Activated naive CD4-positive, alpha-beta T cell treated with anti-CD3 and anti-CD28 coated beads for 36 hours (primary cell): ENCODE measurements at regions not wholly inside any gene's neighbourhood (a gene's known extent, or its start where the extent isn't known, plus 50 kb on each side); places are given as distances from the start of the nearest gene placed in this dataset.

Experiments used
- CTCF ChIA-PET: fragments of 350-600 bp; sonication (Branson Sonifier 250); formaldehyde crosslinking; loops from one replicate; lab custom pipeline; 2021; ENCODE audit warnings: antibody characterized with exemption; lab: Charles Lee
- DNase-seq: peaks from one replicate; pipeline ENCODE4 v3.0.0-alpha.2; 2020
- H3K27ac Mint-ChIP-seq: one replicate; pipeline ENCODE4 v1.8.0; 2021; ENCODE audit warnings: mild to moderate bottlenecking, mixed read lengths
- H3K27me3 Mint-ChIP-seq: one replicate; pipeline ENCODE4 v1.8.0; 2021; ENCODE audit warnings: low read depth, mixed read lengths
- H3K36me3 Mint-ChIP-seq: one replicate; pipeline ENCODE4 v1.8.0; 2021; ENCODE audit warnings: low read depth, mixed read lengths
- H3K4me1 Mint-ChIP-seq: one replicate; pipeline ENCODE4 v1.8.0; 2021; ENCODE audit warnings: low read depth, mixed read lengths
- H3K4me3 Mint-ChIP-seq: one replicate; pipeline ENCODE4 v1.8.0; 2021; ENCODE audit warnings: mild to moderate bottlenecking, moderate library complexity, mixed read lengths
- H3K9me3 Mint-ChIP-seq: one replicate; pipeline ENCODE4 v1.8.0; 2021; ENCODE audit warnings: mixed read lengths
- intact Hi-C: fragments of 100-400 bp; cut with micrococcal nuclease; formaldehyde crosslinking; loops from one replicate; pipeline ENCODE4 v1.15.1; 2023

DNA sequence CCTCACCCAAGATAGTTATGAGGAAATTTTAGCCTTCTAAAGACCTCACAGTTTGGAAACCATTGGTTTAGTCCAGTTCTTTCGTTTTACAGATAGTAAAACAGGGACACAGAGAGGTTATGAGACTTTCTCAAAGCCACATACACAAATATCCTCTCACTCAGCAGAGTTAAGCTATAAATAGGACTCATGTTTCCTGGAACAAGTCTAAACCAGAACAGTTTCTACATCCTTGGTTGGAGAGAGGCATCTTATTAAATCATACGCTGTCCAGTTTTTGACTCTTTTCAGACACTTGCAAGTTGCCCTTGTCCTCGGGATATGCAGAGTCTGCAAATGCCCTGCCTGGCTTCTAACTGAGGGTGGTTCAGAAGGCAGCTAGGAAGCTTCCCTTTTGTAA is 462.1 kb upstream of the DEPDC1 start:
- no peak for DNase-seq
- H3K4me1 Mint-ChIP-seq = no peaks in the 10 kb centered on the region
- no peaks in the 10 kb centered on the region for H3K9me3 Mint-ChIP-seq
- H3K27ac Mint-ChIP-seq = no peak overlapping the region
- no peak overlapping the region for H3K4me3 Mint-ChIP-seq
- no peaks in the 10 kb centered on the region for H3K36me3 Mint-ChIP-seq
- intact Hi-C loops = no loop called here
- no peaks in the 10 kb centered on the region for H3K27me3 Mint-ChIP-seq
- CTCF ChIA-PET = no interaction called here

DNA sequence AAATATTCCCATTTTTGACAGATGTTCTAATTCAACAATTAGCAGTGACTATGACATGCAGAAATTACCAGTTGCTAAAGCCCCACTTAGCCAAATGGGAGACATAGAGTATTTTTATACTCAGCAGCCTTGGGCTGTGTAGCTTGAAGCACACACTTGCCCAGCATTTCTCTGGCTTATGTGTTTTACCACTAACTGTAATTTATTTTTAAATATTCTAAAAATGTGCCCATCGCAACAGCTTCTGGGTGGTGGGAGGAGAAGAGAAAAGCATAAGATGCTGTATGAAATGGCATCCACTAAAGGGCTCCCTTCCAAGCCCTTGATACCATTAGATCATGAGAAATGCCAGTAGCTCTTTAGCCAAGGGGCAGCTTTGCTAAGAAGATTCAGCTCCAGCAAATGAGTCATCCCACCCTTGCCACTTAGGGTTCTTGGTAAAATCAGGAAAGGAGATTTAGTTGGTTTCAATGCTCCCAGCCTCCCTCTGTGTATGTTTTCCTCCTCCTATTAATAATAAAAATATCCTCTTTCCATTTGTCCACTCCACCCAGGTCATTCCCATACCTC is 462.7 kb upstream of the DEPDC1 start:
- no peak overlapping the region for H3K27ac Mint-ChIP-seq
- intact Hi-C loops = no loop called here
- DNase-seq = no peak
- no peak overlapping the region for H3K4me3 Mint-ChIP-seq
- no peaks in the 10 kb centered on the region for H3K9me3 Mint-ChIP-seq
- CTCF ChIA-PET = no interaction called here
- H3K27me3 Mint-ChIP-seq = no peaks in the 10 kb centered on the region
- no peaks in the 10 kb centered on the region for H3K4me1 Mint-ChIP-seq
- no peaks in the 10 kb centered on the region for H3K36me3 Mint-ChIP-seq

DNA sequence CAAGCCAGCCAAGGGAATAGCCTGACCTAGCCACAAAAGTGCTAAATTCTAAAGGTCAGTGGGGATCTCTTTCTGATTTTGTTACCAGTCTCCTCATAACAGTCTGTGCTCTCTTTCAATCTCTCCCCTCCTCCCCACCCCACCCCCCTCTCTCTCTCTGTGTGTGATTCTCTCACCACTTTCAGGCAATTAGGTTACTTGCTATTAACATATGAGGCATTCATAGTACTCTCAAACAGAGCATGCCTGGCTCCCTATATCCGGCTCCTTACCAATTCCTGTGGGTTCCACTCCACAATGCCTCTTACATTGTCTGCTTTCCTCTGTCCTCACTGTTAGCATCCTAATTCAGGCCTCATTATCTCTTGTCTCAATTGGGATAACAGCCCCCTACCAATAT is 464.3 kb upstream of the DEPDC1 start:
- no peaks in the 10 kb centered on the region for H3K4me1 Mint-ChIP-seq
- intact Hi-C loops = no loop called here
- H3K27me3 Mint-ChIP-seq = no peaks in the 10 kb centered on the region
- DNase-seq = no peak
- no peak overlapping the region for H3K4me3 Mint-ChIP-seq
- H3K27ac Mint-ChIP-seq = no peak overlapping the region
- H3K36me3 Mint-ChIP-seq = no peaks in the 10 kb centered on the region
- CTCF ChIA-PET = no interaction called here
- H3K9me3 Mint-ChIP-seq = no peaks in the 10 kb centered on the region

DNA sequence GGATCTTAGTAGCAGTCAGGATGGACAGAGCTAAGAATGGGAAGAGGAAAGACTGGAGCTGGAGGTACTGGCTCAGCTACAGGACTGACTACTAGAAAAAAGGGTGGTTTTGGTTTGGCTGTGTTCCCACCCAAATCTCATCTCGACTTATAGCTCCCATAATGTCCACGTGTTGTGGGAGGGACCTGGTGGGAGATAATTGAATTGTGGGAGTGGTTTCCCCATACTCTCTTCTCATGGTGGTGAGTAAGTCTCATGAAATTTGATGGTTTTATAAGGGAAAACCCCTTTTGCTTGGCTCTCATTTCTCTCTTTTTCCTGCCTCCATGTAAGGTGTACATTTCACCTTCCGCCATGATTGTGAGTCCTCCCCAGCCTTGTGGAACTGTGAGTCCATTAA is 466.5 kb upstream of the DEPDC1 start:
- no peak overlapping the region for H3K27ac Mint-ChIP-seq
- no peaks in the 10 kb centered on the region for H3K9me3 Mint-ChIP-seq
- CTCF ChIA-PET = no interaction called here
- no peak for DNase-seq
- H3K36me3 Mint-ChIP-seq = no peaks in the 10 kb centered on the region
- no peaks in the 10 kb centered on the region for H3K4me1 Mint-ChIP-seq
- no peak overlapping the region for H3K4me3 Mint-ChIP-seq
- H3K27me3 Mint-ChIP-seq = no peaks in the 10 kb centered on the region
- intact Hi-C loops = no loop called here

DNA sequence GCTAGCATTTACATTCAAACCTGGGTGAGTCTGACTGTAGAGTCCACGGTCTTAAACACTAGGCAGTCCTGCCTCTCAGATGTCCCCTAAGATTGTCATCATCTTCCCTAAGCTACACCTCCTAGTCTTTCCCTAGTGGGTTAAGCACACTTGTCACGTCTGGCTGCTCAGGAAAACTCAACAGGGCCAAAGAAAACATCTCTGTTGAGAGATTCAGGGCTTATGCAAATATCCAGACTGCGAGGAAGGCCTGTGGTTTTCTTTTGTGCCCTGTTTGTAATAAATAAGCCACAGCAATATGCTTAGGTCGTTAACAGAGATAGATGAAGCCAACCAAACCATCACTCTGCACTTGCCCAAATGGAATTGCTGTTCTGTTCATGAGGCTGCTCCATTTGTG is 472.6 kb upstream of the DEPDC1 start:
- intact Hi-C loops = no loop called here
- H3K27ac Mint-ChIP-seq = no peak overlapping the region
- no peaks in the 10 kb centered on the region for H3K4me1 Mint-ChIP-seq
- no peaks in the 10 kb centered on the region for H3K36me3 Mint-ChIP-seq
- H3K27me3 Mint-ChIP-seq = no peaks in the 10 kb centered on the region
- no peak overlapping the region for H3K4me3 Mint-ChIP-seq
- H3K9me3 Mint-ChIP-seq = peaks cover 3% of the 10 kb centered on the region
- DNase-seq = no peak
- CTCF ChIA-PET = no interaction called here

DNA sequence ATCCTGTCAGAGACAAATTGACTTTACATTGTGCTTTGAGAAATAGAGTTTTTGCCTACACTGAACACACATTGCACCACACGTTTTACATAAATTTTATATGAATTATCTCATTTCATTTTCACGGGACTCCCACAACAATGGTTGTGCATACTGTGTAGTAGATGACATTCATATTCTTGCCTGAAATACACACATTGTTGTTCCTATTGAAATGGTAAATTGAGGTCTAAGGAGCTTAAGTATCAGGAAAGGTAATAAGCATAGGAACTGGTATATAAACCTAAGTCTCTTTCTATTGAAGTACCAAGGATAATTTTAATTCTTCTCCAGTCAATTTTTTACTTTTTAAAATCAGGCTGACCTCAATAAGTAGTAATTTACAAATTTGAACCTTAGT is 473.7 kb upstream of the DEPDC1 start:
- intact Hi-C loops = no loop called here
- no peak overlapping the region for H3K4me3 Mint-ChIP-seq
- CTCF ChIA-PET = no interaction called here
- H3K4me1 Mint-ChIP-seq = no peaks in the 10 kb centered on the region
- no peak for DNase-seq
- no peaks in the 10 kb centered on the region for H3K27me3 Mint-ChIP-seq
- peaks cover 3% of the 10 kb centered on the region for H3K9me3 Mint-ChIP-seq
- no peaks in the 10 kb centered on the region for H3K36me3 Mint-ChIP-seq
- H3K27ac Mint-ChIP-seq = no peak overlapping the region

DNA sequence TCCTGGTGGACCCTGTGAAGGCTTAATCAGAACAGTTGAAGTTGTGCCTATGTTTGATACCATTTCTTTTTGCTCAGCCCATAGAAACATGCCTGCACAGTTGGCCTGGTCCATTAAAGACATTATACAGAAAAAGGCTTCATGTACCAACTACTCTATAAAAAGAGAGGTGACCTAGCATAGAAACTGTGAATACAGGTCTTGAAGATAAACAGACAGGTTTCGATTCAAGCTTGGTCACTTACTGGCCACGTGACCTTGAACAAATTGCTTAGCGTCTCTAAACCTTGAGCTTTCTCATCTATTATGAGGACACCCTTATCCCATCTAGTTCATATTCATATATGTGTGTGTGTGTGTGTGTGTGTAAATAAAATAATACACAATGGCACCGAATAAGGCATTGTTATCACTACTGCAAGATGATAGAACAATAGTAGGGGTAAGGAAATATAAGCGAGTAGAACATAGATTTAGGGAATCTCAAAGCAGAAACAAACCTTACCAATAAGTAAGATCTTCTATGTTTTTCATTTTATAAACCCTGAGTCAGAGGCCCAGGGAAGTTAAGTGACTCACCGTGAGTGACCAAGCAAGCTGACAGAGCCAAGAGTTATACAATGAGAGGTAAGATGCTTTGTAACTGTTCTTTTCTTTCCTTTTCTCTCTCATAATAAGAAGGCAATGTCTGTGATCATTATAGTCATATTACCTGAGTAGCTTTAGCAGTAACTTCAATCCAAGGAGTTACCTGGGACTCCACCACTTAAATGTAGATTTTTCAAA is 476.8 kb upstream of the DEPDC1 start:
- Mint-ChIP-seq H3K27ac (no peak overlapping the region), H3K27me3 (no peaks in the 10 kb centered on the region), H3K4me1 (no peaks in the 10 kb centered on the region), H3K4me3 (no peak overlapping the region), H3K36me3 (no peaks in the 10 kb centered on the region), H3K9me3 (peaks cover 4% of the 10 kb centered on the region)
- intact Hi-C loops = no loop called here
- CTCF ChIA-PET = no interaction called here
- no peak for DNase-seq

DNA sequence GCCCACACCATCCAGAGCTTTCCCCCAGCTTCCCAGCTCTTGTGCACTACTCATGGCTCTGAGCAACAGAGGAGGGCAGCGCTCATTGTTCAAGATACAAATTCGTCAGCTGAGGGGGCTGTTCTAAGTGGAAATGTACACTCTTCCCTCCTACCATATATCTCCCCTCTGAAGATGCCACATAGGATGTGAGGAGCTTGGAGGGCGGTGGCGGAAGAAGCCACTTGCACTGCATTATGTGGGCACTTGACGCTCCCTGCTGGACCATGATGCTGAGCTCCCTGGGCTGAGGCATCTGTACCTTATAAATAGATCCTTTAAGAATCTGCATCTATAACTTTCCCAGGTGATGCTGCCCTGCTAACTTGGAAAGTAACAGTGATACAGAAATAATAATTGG is 477.6 kb upstream of the DEPDC1 start:
- no peak overlapping the region for H3K4me3 Mint-ChIP-seq
- intact Hi-C loops = no loop called here
- CTCF ChIA-PET = interaction anchor here (0.6 kb wide), 1 partner anchor 432 kb away, joined by 3 read pairs; no protein-coding TSS in a partner anchor

DNA sequence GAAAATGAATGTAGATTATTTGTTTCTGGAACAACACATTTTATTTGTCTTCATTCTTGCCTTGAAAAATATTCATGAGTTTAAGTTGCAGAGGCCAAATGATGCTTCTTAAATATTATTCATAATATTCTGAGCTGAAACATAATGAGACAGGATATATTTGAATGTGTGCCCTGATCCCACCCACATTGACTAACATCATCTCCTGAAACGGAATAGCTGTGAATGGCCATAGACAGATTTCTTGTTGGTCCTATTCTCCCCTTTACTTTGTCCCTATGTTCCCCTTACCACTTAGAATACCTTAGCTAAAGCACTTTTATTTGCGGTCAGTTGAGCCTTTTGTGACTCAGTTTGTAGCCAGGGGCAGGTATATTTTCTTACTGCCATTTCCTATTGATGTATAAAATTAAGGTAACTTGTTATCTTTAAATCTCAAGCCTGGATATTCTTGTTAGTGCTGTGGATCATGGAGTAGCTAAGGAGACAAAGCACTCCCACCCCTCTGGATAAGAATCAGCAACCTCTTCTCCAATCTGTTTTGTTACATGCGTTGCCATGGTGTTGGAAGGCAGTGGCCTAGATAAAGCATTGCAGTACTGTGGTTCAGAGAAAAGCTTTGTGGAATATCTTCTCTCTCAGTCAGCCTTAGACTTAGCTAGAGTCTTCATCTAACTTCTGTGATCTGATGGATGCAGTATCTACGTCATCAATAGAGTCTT is 478.5 kb upstream of the DEPDC1 start:
- intact Hi-C loops = no loop called here
- H3K4me3 Mint-ChIP-seq = no peak overlapping the region
- peaks cover 2% of the 10 kb centered on the region for H3K9me3 Mint-ChIP-seq
- no peaks in the 10 kb centered on the region for H3K4me1 Mint-ChIP-seq
- no peaks in the 10 kb centered on the region for H3K27me3 Mint-ChIP-seq
- no peaks in the 10 kb centered on the region for H3K36me3 Mint-ChIP-seq
- no peak for DNase-seq
- H3K27ac Mint-ChIP-seq = no peak overlapping the region
- CTCF ChIA-PET = no interaction called here

More for the DNA sequence above, 477.6 kb upstream of the DEPDC1 start:
- Mint-ChIP-seq H3K4me1 (no peaks in the 10 kb centered on the region), H3K9me3 (peaks cover 2% of the 10 kb centered on the region), H3K27ac (no peak overlapping the region), H3K27me3 (no peaks in the 10 kb centered on the region), H3K36me3 (no peaks in the 10 kb centered on the region)
- DNase-seq = no peak

DNA sequence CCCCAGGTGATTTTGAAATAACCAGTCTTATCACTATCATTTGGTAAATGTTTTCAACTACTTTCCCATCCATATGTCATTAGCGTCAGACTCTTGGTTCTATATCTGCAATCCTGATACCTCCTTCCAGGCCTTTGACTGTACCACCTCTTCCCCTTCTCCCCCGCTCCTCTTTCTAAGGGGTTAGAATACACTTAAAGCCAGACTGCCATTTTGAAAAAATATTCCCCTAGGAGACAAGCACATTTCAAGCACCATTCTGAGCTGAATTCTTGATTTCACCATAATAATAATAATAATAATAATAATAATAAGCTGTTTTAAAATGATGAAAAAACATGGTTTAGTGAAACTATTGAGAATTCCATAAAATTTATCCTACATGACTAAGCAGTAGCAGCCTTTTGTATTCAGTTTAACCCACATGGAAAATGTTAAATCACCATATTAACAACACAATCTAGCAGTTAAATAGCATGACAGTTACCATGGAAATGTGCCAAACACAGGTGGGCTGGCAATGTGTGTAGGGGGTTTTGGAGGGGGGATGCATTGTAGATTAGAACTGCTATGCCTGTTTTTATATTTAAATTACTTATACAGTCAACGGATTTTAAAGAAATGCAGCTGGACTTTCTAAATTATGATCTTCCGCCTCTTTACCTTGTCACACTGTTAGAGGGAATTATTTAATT is 480.2 kb upstream of the DEPDC1 start:
- H3K9me3 Mint-ChIP-seq = peaks cover 2% of the 10 kb centered on the region
- no peak overlapping the region for H3K4me3 Mint-ChIP-seq
- CTCF ChIA-PET = no interaction called here
- intact Hi-C loops = no loop called here
- H3K4me1 Mint-ChIP-seq = no peaks in the 10 kb centered on the region
- no peaks in the 10 kb centered on the region for H3K27me3 Mint-ChIP-seq
- no peak for DNase-seq
- H3K36me3 Mint-ChIP-seq = no peaks in the 10 kb centered on the region
- no peak overlapping the region for H3K27ac Mint-ChIP-seq

DNA sequence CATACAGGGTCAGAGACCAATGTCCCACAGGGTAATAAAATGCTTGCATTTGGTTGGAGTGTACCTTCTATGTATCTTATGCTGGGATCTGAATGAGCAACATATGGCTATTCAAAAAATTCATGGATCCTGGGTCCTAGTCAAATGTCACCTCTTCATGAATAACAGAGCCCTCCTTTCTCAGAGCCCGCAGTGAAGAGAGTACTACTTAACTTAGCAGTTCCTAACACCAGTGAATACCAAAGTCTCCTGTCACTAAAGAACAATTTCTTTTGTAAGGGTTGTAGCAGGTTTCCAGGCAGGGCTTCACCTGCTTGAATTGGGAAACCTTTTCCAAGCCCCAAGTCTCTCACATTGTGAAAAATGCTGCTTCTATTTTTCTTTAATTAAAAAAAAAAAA is 483.0 kb upstream of the DEPDC1 start:
- no peaks in the 10 kb centered on the region for H3K4me1 Mint-ChIP-seq
- DNase-seq = no peak
- CTCF ChIA-PET = no interaction called here

DNA sequence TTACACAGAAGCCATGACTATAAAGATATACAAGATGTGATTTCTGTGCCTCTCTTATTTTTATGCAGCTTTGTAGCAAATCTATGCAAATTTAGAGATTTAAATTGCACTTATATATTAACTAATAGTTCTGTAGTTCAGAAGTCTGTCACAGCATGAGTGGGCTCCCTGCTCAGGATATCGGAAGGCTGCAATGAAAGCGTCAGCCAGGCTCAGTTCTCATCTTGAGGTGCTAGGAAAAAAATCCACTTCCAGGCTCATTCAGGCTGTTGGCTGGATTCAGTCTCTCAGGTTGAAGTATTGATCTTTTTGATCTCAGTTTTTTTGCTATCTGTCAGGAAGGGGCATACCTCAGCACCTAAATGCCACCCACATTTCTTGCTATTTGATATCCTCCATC is 487.4 kb upstream of the DEPDC1 start:
- no peaks in the 10 kb centered on the region for H3K36me3 Mint-ChIP-seq
- H3K27ac Mint-ChIP-seq = no peak overlapping the region
- CTCF ChIA-PET = no interaction called here
- intact Hi-C loops = no loop called here
- H3K4me1 Mint-ChIP-seq = no peaks in the 10 kb centered on the region
- H3K4me3 Mint-ChIP-seq = no peak overlapping the region
- no peak for DNase-seq
- peaks cover 4% of the 10 kb centered on the region for H3K9me3 Mint-ChIP-seq
- no peaks in the 10 kb centered on the region for H3K27me3 Mint-ChIP-seq

More for the DNA sequence above, 483.0 kb upstream of the DEPDC1 start:
- Mint-ChIP-seq H3K36me3 (no peaks in the 10 kb centered on the region), H3K4me3 (no peak overlapping the region), H3K27me3 (no peaks in the 10 kb centered on the region), H3K9me3 (peaks cover 2% of the 10 kb centered on the region), H3K27ac (no peak overlapping the region)
- intact Hi-C loops = no loop called here
